ENCODE measurements at regions not wholly inside any gene's neighbourhood (a gene's known extent, or its start where the extent isn't known, plus 50 kb on each side); places are given as distances from the start of the nearest gene placed in this dataset.
"Not testable (repeated sequence)": the region's sequence is repeated elsewhere in the genome, so short reads cannot be mapped to it uniquely, and the experiment has no call there.

GRCh38 chr7:85806321-85806720 is 619.5 kb upstream of the SEMA3D start:
- intact Hi-C loops (cut with DNase I) = no loop called here

GRCh38 chr7:85805656-85806055 is 618.8 kb upstream of the SEMA3D start:
- H3K27me3 ChIP-seq = no peaks in the 10 kb centered on the region
- no peak for DNase-seq

More at GRCh38 chr7:85806321-85806720, 619.5 kb upstream of the SEMA3D start:
- Histone ChIP-seq H3K9me3 (no peaks in the 10 kb centered on the region), H3K36me3 (no peaks in the 10 kb centered on the region), H3K27ac (no peak overlapping the region), H3K4me3 (no peak overlapping the region), H3K4me1 (no peaks in the 10 kb centered on the region), H3K27me3 (no peaks in the 10 kb centered on the region)
- ATAC-seq (no peak), DNase-seq (no peak)
- TF ChIP-seq CTCF (IDR thresholded peaks at IDR 0.05) = no peak

GRCh38 chr7:85805249-85805648 is 618.4 kb upstream of the SEMA3D start:
- DNase-seq (no peak), ATAC-seq (no peak)
- TF ChIP-seq CTCF (IDR thresholded peaks at IDR 0.05) = no peak
- H3K27me3 ChIP-seq = no peaks in the 10 kb centered on the region
- H3K4me1 ChIP-seq = no peaks in the 10 kb centered on the region
- no peak overlapping the region for H3K27ac ChIP-seq
- H3K9me3 ChIP-seq = no peaks in the 10 kb centered on the region
- no peaks in the 10 kb centered on the region for H3K36me3 ChIP-seq
- intact Hi-C loops (cut with DNase I) = no loop called here
- no peak overlapping the region for H3K4me3 ChIP-seq

More at GRCh38 chr7:85805656-85806055, 618.8 kb upstream of the SEMA3D start:
- H3K27ac ChIP-seq = no peak overlapping the region
- TF ChIP-seq CTCF (IDR thresholded peaks at IDR 0.05) = no peak
- H3K4me3 ChIP-seq = no peak overlapping the region
- H3K36me3 ChIP-seq = no peaks in the 10 kb centered on the region
- no peaks in the 10 kb centered on the region for H3K9me3 ChIP-seq
- no peaks in the 10 kb centered on the region for H3K4me1 ChIP-seq
- intact Hi-C loops (cut with DNase I) = no loop called here
- ATAC-seq = no peak

- TF ChIP-seq CTCF (IDR thresholded peaks at IDR 0.05) = no peak
- intact Hi-C loops (cut with DNase I) = no loop called here
- Histone ChIP-seq H3K4me1 (no peaks in the 10 kb centered on the region), H3K27ac (no peak overlapping the region), H3K36me3 (no peaks in the 10 kb centered on the region), H3K4me3 (no peak overlapping the region), H3K9me3 (no peaks in the 10 kb centered on the region), H3K27me3 (no peaks in the 10 kb centered on the region)
- DNase-seq (no peak), ATAC-seq (no peak)
Measured at GRCh38 chr7:85802211-85802610, 615.4 kb upstream of the SEMA3D start.

- Histone ChIP-seq H3K4me3 (no peak overlapping the region), H3K27ac (no peak overlapping the region), H3K9me3 (no peaks in the 10 kb centered on the region), H3K27me3 (no peaks in the 10 kb centered on the region), H3K4me1 (no peaks in the 10 kb centered on the region), H3K36me3 (no peaks in the 10 kb centered on the region)
- intact Hi-C loops (cut with DNase I) = no loop called here
- no peak for DNase-seq
- no peak for ATAC-seq
- TF ChIP-seq CTCF (IDR thresholded peaks at IDR 0.05) = no peak
Measured at GRCh38 chr7:85796956-85797355, 610.1 kb upstream of the SEMA3D start.

GRCh38 chr7:85791098-85791497 is 604.2 kb upstream of the SEMA3D start:
- ATAC-seq; H3K4me1 ChIP-seq; H3K36me3 ChIP-seq; DNase-seq; H3K27me3 ChIP-seq; H3K27ac ChIP-seq; intact Hi-C loops (cut with DNase I); H3K4me3 ChIP-seq; H3K9me3 ChIP-seq: not testable (repeated sequence)

Data from upper lobe of right lung (tissue), 1 donor.